Keratinocyte (primary cell): ENCODE measurements at regions not wholly inside any gene's neighbourhood (a gene's known extent, or its start where the extent isn't known, plus 50 kb on each side); places are given as distances from the start of the nearest gene placed in this dataset.

ENCODE experiments used
- EZH2 ChIP-seq: IDR thresholded peaks from one replicate; pipeline ENCODE4 v1.6.1; 2012; ENCODE audit warnings: inconsistent platforms, mild to moderate bottlenecking, low read length, moderate library complexity
- TF ChIP-seq, protein P1 (sequence below), 3 experiments: IDR thresholded peaks in 1 of 3; conservative IDR thresholded peaks in 1 of 3; optimal IDR thresholded peaks in 1 of 3; 2 replicates in 2 of 3; 3 replicates in 1 of 3; pipeline versions ENCODE3 to v1.5.1; 2011; ENCODE audit warnings: low read length in 3 of 3, mild to moderate bottlenecking in 3 of 3, moderate library complexity in 2 of 3, control low read depth in 1 of 3, inconsistent platforms in 1 of 3; ENCODE audit not compliant: insufficient read depth in 2 of 3; ENCODE audit errors: extremely low read depth in 1 of 3

DNA sequence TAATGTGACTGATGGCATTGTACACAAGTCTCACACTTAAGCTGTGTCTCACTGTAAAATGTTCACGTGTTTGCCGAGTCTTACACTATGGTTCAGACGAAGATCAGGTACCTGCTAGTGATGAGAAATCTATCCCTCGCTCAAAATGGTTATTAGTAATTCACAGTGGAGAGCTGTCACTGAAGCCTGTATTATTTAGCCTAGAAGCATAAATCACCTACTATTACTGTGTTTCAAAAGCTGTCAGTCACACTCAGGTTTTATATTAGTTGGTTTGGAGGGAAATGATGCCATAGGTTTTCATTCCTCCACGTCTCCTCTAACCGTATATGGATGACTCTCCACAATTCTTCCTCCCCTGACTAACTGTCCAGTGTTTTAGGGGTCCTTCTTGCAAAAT is 292.4 kb upstream of the ZEB2 start:
- TF ChIP-seq, protein P1, sequence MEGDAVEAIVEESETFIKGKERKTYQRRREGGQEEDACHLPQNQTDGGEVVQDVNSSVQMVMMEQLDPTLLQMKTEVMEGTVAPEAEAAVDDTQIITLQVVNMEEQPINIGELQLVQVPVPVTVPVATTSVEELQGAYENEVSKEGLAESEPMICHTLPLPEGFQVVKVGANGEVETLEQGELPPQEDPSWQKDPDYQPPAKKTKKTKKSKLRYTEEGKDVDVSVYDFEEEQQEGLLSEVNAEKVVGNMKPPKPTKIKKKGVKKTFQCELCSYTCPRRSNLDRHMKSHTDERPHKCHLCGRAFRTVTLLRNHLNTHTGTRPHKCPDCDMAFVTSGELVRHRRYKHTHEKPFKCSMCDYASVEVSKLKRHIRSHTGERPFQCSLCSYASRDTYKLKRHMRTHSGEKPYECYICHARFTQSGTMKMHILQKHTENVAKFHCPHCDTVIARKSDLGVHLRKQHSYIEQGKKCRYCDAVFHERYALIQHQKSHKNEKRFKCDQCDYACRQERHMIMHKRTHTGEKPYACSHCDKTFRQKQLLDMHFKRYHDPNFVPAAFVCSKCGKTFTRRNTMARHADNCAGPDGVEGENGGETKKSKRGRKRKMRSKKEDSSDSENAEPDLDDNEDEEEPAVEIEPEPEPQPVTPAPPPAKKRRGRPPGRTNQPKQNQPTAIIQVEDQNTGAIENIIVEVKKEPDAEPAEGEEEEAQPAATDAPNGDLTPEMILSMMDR (optimal IDR thresholded peaks at IDR 0.05 in 1 of 3, IDR thresholded peaks at IDR 0.05 in 1 of 3, conservative IDR thresholded peaks at IDR 0.05 in 1 of 3; ENCODE audit: extremely low read depth in 1 of 3, insufficient read depth in 2 of 3, low read length in 3 of 3), result no peak
- TF ChIP-seq EZH2, result no peak
